ENCODE measurements at regions not wholly inside any gene's neighbourhood (a gene's known extent, or its start where the extent isn't known, plus 50 kb on each side); places are given as distances from the start of the nearest gene placed in this dataset.

- peak in 1 of 3 donors; percentile 28 for DNase-seq (ENCODE audit: low read depth in 2 of 3, low spot score in 2 of 3)
These were observed 149.2 kb downstream of the PSMG1 start for GRCh38 chr21:39033878-39034589.

- DNase-seq (ENCODE audit: low read depth in 2 of 3, low spot score in 2 of 3): no peak
These were observed 153.1 kb downstream of the PSMG1 start for GRCh38 chr21:39029900-39030884.

- DNase-seq (ENCODE audit: low read depth in 2 of 3, low spot score in 2 of 3): no peak
These were observed 154.0 kb downstream of the PSMG1 start for GRCh38 chr21:39029086-39029755.

- DNase-seq (ENCODE audit: low read depth in 2 of 3, low spot score in 2 of 3): no peak
These were observed 158.1 kb downstream of the PSMG1 start for GRCh38 chr21:39025198-39025597.

- DNase-seq (ENCODE audit: low read depth in 2 of 3, low spot score in 2 of 3): no peak
These were observed 158.7 kb downstream of the PSMG1 start for GRCh38 chr21:39024538-39024937.

- no peak for DNase-seq (ENCODE audit: low read depth in 2 of 3, low spot score in 2 of 3)
These were observed 160.2 kb downstream of the PSMG1 start for GRCh38 chr21:39022863-39023693.

GRCh38 chr21:39022466-39022862 is 160.8 kb downstream of the PSMG1 start:
- no peak for DNase-seq (ENCODE audit: low read depth in 2 of 3, low spot score in 2 of 3)

- no peak for DNase-seq (ENCODE audit: low read depth in 2 of 3, low spot score in 2 of 3)
These were observed 161.2 kb downstream of the PSMG1 start for GRCh38 chr21:39022035-39022434.

GRCh38 chr21:39021478-39021832 is 161.8 kb downstream of the PSMG1 start:
- no peak for DNase-seq (ENCODE audit: low read depth in 2 of 3, low spot score in 2 of 3)

- DNase-seq (ENCODE audit: low read depth in 2 of 3, low spot score in 2 of 3): peak in 1 of 3 donors; percentile 72
These were observed 162.3 kb downstream of the PSMG1 start for GRCh38 chr21:39020751-39021477.

GRCh38 chr21:39018730-39019129 is 164.5 kb downstream of the PSMG1 start:
- DNase-seq (ENCODE audit: low read depth in 2 of 3, low spot score in 2 of 3): no peak

- peak in 2 of 3 donors; percentile 47 to 80 for DNase-seq (ENCODE audit: low read depth in 2 of 3, low spot score in 2 of 3)
These were observed 166.4 kb downstream of the PSMG1 start for GRCh38 chr21:39016740-39017315.

- DNase-seq (ENCODE audit: low read depth in 2 of 3, low spot score in 2 of 3): peak in 1 of 3 donors; percentile 38
These were observed 168.5 kb downstream of the PSMG1 start for GRCh38 chr21:39014747-39015146.

GRCh38 chr21:39012326-39013230 is 170.7 kb downstream of the PSMG1 start:
- no peak for DNase-seq (ENCODE audit: low read depth in 2 of 3, low spot score in 2 of 3)

GRCh38 chr21:39011911-39012310 is 171.3 kb downstream of the PSMG1 start:
- DNase-seq (ENCODE audit: low read depth in 2 of 3, low spot score in 2 of 3): no peak

- DNase-seq (ENCODE audit: low read depth in 2 of 3, low spot score in 2 of 3): no peak
These were observed 172.4 kb downstream of the PSMG1 start for GRCh38 chr21:39010629-39011404.

GRCh38 chr21:39009587-39010225 is 173.5 kb downstream of the PSMG1 start:
- no peak for DNase-seq (ENCODE audit: low read depth in 2 of 3, low spot score in 2 of 3)

All from hematopoietic multipotent progenitor cell (in vitro differentiated cells).